Panc1 (cell line): ENCODE measurements at regions not wholly inside any gene's neighbourhood (a gene's known extent, or its start where the extent isn't known, plus 50 kb on each side); places are given as distances from the start of the nearest gene placed in this dataset.
"Not testable (repeated sequence)": the region's sequence is repeated elsewhere in the genome, so short reads cannot be mapped to it uniquely, and the experiment has no call there.

Experiments used
- POLR2AphosphoS5 ChIP-seq: IDR thresholded peaks from 2 replicates; pipeline ENCODE4 v1.6.1; 2012; ENCODE audit warnings: mild to moderate bottlenecking, low read depth, low read length, moderate library complexity
- REST ChIP-seq, 2 experiments: IDR thresholded peaks; 2 replicates each; pipeline ENCODE4 v1.6.1; 2011 to 2012; ENCODE audit warnings: low read depth in 2 of 2, control low read depth in 1 of 2, low read length in 1 of 2, mild to moderate bottlenecking in 1 of 2, moderate library complexity in 1 of 2; ENCODE audit not compliant: insufficient read depth in 1 of 2
- TCF7L2 ChIP-seq: IDR thresholded peaks from 2 replicates; pipeline ENCODE4 v1.6.1; 2011; ENCODE audit warnings: mild to moderate bottlenecking, low read depth, low read length, inconsistent platforms
- TF ChIP-seq, protein P1 (sequence below): fragments of 450-650 bp; IDR thresholded peaks from 2 replicates; pipeline ENCODE4 v1.5.1; 2017; ENCODE audit warnings: mild to moderate bottlenecking

DNA sequence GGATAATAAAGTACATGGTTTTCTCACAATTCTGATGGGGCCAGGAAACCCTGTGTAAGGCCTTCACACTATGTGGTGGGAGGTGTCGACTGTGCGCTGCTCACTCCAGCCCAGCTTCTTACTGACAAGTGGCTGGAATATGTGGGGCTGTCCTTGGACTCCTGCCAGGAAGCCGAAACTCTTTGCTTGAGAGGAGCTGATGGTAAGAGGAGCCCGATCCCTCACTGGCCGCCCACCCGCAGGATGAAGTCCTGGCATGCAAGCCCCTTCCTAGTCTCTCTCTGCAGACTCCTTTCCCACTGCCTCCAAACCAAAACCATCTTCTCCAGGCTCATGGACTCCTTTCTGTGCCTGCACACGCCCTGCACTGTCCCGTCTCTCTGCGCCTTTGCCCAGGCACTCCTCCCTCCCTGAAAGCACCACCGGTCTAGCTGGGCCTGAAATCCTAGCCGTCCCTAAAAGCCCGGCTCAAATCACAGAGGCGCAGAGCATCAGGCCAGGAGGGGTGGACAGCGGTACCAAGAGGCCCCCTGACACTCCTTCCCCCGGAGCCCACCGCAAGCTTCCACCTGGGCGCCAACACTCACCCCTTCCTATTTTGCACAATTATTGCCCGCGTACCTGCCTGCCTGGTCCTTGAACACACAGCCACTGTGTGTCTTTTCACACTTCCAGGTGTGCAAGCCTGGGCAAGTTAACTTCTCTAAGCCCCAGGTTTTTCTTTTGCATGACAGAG lies 125.8 kb upstream of the ZNF746 start:
- TF ChIP-seq, protein P1, sequence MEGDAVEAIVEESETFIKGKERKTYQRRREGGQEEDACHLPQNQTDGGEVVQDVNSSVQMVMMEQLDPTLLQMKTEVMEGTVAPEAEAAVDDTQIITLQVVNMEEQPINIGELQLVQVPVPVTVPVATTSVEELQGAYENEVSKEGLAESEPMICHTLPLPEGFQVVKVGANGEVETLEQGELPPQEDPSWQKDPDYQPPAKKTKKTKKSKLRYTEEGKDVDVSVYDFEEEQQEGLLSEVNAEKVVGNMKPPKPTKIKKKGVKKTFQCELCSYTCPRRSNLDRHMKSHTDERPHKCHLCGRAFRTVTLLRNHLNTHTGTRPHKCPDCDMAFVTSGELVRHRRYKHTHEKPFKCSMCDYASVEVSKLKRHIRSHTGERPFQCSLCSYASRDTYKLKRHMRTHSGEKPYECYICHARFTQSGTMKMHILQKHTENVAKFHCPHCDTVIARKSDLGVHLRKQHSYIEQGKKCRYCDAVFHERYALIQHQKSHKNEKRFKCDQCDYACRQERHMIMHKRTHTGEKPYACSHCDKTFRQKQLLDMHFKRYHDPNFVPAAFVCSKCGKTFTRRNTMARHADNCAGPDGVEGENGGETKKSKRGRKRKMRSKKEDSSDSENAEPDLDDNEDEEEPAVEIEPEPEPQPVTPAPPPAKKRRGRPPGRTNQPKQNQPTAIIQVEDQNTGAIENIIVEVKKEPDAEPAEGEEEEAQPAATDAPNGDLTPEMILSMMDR, result not testable (repeated sequence)
- TF ChIP-seq POLR2AphosphoS5; REST (IDR thresholded peaks at IDR 0.05; ENCODE audit: insufficient read depth in 1 of 2, low read depth in 2 of 2, low read length in 1 of 2); TCF7L2: not testable (repeated sequence)
